ENCODE measurements at regions not wholly inside any gene's neighbourhood (a gene's known extent, or its start where the extent isn't known, plus 50 kb on each side); places are given as distances from the start of the nearest gene placed in this dataset.

- TF ChIP-seq MYC (IDR thresholded peaks at IDR 0.05; ENCODE audit: low read depth, low read length) (no peak), POLR2A (IDR thresholded peaks at IDR 0.05; ENCODE audit: low read depth, low read length) (no peak)
These were observed 103.9 kb upstream of the TMEM45B start for GRCh38 chr11:129711760-129712159.

Measured in endothelial cell of umbilical vein (primary cell).